Brain microvascular endothelial cell (primary cell): ENCODE measurements at regions not wholly inside any gene's neighbourhood (a gene's known extent, or its start where the extent isn't known, plus 50 kb on each side); places are given as distances from the start of the nearest gene placed in this dataset.

ENCODE experiments used
- DNase-seq: peaks from one replicate; pipeline ENCODE4 v3.0.0-alpha.2; 2020
- H3K27ac ChIP-seq: fragments of 250-450 bp; sonication (Bioruptor Pico); 2 replicates; pipeline ENCODE4 v1.5.1; 2020; ENCODE audit warnings: mild to moderate bottlenecking, moderate library complexity
- H3K27me3 ChIP-seq: fragments of 250-450 bp; sonication (Bioruptor Pico); replicated peaks from 2 replicates; pipeline ENCODE4 v1.5.1; 2020; ENCODE audit warnings: mild to moderate bottlenecking
- H3K36me3 ChIP-seq: fragments of 250-450 bp; sonication (Bioruptor Pico); replicated peaks from 2 replicates; pipeline ENCODE4 v1.5.1; 2020; ENCODE audit warnings: mild to moderate bottlenecking
- H3K4me3 ChIP-seq: 2 replicates; pipeline ENCODE4 v1.5.1; 2011; ENCODE audit warnings: low read depth, mild to moderate bottlenecking, control low read depth, low read length, moderate library complexity
- CTCF ChIP-seq: IDR thresholded peaks from 2 replicates; pipeline ENCODE4 v1.5.1; 2011; ENCODE audit warnings: low read depth, mild to moderate bottlenecking, moderate library complexity, low read length, control low read depth, inconsistent platforms; ENCODE audit errors: missing control alignments
- in situ Hi-C: cut with HindIII; loops from 2 replicates; pipeline ENCODE4 v1.10.0; 2017; ENCODE audit warnings: low sequenced_read_pairs, low pct_ligation_motif_present

- H3K27me3 ChIP-seq = no peaks in the 10 kb centered on the region
- in situ Hi-C loops = no loop called here
- TF ChIP-seq CTCF = no peak
- DNase-seq = no peak
- H3K27ac ChIP-seq = no peak overlapping the region
- no peaks in the 10 kb centered on the region for H3K36me3 ChIP-seq
- H3K4me3 ChIP-seq = no peak overlapping the region
Measured at GRCh38 chr12:77594366-77594765, 236.3 kb upstream of the NAV3 start.

- no peak for DNase-seq
- TF ChIP-seq CTCF = no peak
- no peak overlapping the region for H3K27ac ChIP-seq
Measured at GRCh38 chr12:77592836-77593235, 237.9 kb upstream of the NAV3 start.

GRCh38 chr12:77591959-77592743 is 238.5 kb upstream of the NAV3 start:
- no peaks in the 10 kb centered on the region for H3K27me3 ChIP-seq
- DNase-seq = no peak
- no peak overlapping the region for H3K4me3 ChIP-seq
- TF ChIP-seq CTCF = no peak
- in situ Hi-C loops = no loop called here
- H3K27ac ChIP-seq = no peak overlapping the region
- no peaks in the 10 kb centered on the region for H3K36me3 ChIP-seq

More at GRCh38 chr12:77592836-77593235, 237.9 kb upstream of the NAV3 start:
- H3K36me3 ChIP-seq = no peaks in the 10 kb centered on the region
- no peaks in the 10 kb centered on the region for H3K27me3 ChIP-seq
- in situ Hi-C loops = no loop called here
- no peak overlapping the region for H3K4me3 ChIP-seq

GRCh38 chr12:77590306-77590705 is 240.4 kb upstream of the NAV3 start:
- DNase-seq = no peak
- Histone ChIP-seq H3K27me3 (no peaks in the 10 kb centered on the region), H3K36me3 (no peaks in the 10 kb centered on the region), H3K27ac (no peak overlapping the region), H3K4me3 (no peak overlapping the region)
- TF ChIP-seq CTCF = no peak
- in situ Hi-C loops = no loop called here

- Histone ChIP-seq H3K36me3 (no peaks in the 10 kb centered on the region), H3K27me3 (no peaks in the 10 kb centered on the region), H3K4me3 (no peak overlapping the region), H3K27ac (no peak overlapping the region)
- TF ChIP-seq CTCF = no peak
- DNase-seq = no peak
- in situ Hi-C loops = no loop called here
Measured at GRCh38 chr12:77584860-77585259, 245.8 kb upstream of the NAV3 start.
